Karpas-422 (cell line): ENCODE measurements at regions not wholly inside any gene's neighbourhood (a gene's known extent, or its start where the extent isn't known, plus 50 kb on each side); places are given as distances from the start of the nearest gene placed in this dataset.

Source experiments
- DNase-seq: peaks from one replicate; pipeline ENCODE4 v3.0.0-alpha.2; 2015
- H2AFZ ChIP-seq: fragments of 200-600 bp; sonication (generic); 2 replicates; pipeline ENCODE4 v1.6.1; 2014; ENCODE audit warnings: antibody characterized with exemption, low read length, mixed read lengths
- H3K27ac ChIP-seq: fragments of 200-600 bp; sonication (generic); 2 replicates; pipeline ENCODE4 v1.5.1; 2014; ENCODE audit warnings: mild to moderate bottlenecking, low read length, moderate library complexity
- H3K27me3 ChIP-seq: fragments of 200-600 bp; sonication (generic); 2 replicates; pipeline ENCODE4 v1.6.1; 2014; ENCODE audit warnings: low read length, mixed read lengths
- H3K36me3 ChIP-seq: fragments of 200-600 bp; sonication (generic); 2 replicates; pipeline ENCODE4 v1.6.1; 2014; ENCODE audit warnings: low read length, mixed read lengths; ENCODE audit not compliant: insufficient read depth
- H3K4me1 ChIP-seq: fragments of 200-600 bp; sonication (generic); 2 replicates; pipeline ENCODE4 v1.6.1; 2014; ENCODE audit warnings: mild to moderate bottlenecking, low read length, mixed read lengths
- H3K4me2 ChIP-seq: fragments of 200-600 bp; sonication (generic); 2 replicates; pipeline ENCODE4 v1.6.1; 2014; ENCODE audit warnings: low read length, low read depth, mild to moderate bottlenecking; ENCODE audit not compliant: poor library complexity, severe bottlenecking
- H3K4me3 ChIP-seq: fragments of 200-600 bp; sonication (generic); 2 replicates; pipeline ENCODE4 v1.5.1; 2014; ENCODE audit warnings: mild to moderate bottlenecking, antibody characterized with exemption, low read length, mixed read lengths
- H3K79me2 ChIP-seq: fragments of 200-600 bp; sonication (generic); 2 replicates; pipeline ENCODE4 v1.6.1; 2014; ENCODE audit warnings: mild to moderate bottlenecking, low read length, mixed read lengths
- H3K9ac ChIP-seq: fragments of 200-600 bp; sonication (generic); 2 replicates; pipeline ENCODE4 v1.6.0; 2014; ENCODE audit warnings: low read length
- H3K9me2 ChIP-seq: fragments of 200-600 bp; sonication (generic), shearing (Covaris generic); replicated peaks from 2 replicates; pipeline ENCODE4 v1.6.0; 2014; ENCODE audit warnings: mild to moderate bottlenecking, low read length, moderate library complexity; ENCODE audit not compliant: insufficient read depth
- H3K9me3 ChIP-seq: fragments of 300-700, 200-600 bp; sonication (generic); 2 replicates; pipeline ENCODE4 v1.6.1; 2014; ENCODE audit warnings: low read length, mixed read lengths
- H4K20me1 ChIP-seq: fragments of 200-600 bp; sonication (generic); 2 replicates; pipeline ENCODE4 v1.6.1; 2014; ENCODE audit warnings: mild to moderate bottlenecking, antibody characterized with exemption, low read length, low read depth; ENCODE audit not compliant: insufficient read depth

- Histone ChIP-seq H3K27me3 (no peaks in the 10 kb centered on the region), H3K9me2 (0 out of 2 replicates have a peak, but pooled peaks cover 3% of the 10 kb centered on the region), H2AFZ (no peak overlapping the region), H3K4me2 (no peak overlapping the region), H3K9ac (no peak overlapping the region), H3K4me3 (no peak overlapping the region), H3K36me3 (no peaks in the 10 kb centered on the region), H3K4me1 (no peaks in the 10 kb centered on the region), H3K27ac (no peak overlapping the region), H4K20me1 (no peaks in the 10 kb centered on the region), H3K79me2 (no peaks in the 10 kb centered on the region), H3K9me3 (no peaks in the 10 kb centered on the region)
- no peak for DNase-seq
These were observed 194.7 kb upstream of the CADPS start for GRCh38 chr3:63069806-63070475.

- Histone ChIP-seq H3K9me3 (no peaks in the 10 kb centered on the region), H3K27me3 (no peaks in the 10 kb centered on the region; the same call in 1 of the 2 replicates), H3K4me2 (no peak overlapping the region), H3K4me1 (no peaks in the 10 kb centered on the region), H2AFZ (no peak overlapping the region), H3K9ac (no peak overlapping the region), H4K20me1 (no peaks in the 10 kb centered on the region), H3K79me2 (no peaks in the 10 kb centered on the region), H3K36me3 (no peaks in the 10 kb centered on the region), H3K27ac (no peak overlapping the region), H3K9me2 (0 out of 2 replicates have a peak, but pooled peaks cover 3% of the 10 kb centered on the region), H3K4me3 (no peak overlapping the region)
- no peak for DNase-seq
These were observed 195.2 kb upstream of the CADPS start for GRCh38 chr3:63070476-63070810.

- no peaks in the 10 kb centered on the region for H3K4me1 ChIP-seq
- H3K4me2 ChIP-seq: no peak overlapping the region
- H3K79me2 ChIP-seq: no peaks in the 10 kb centered on the region
- H3K36me3 ChIP-seq: no peaks in the 10 kb centered on the region
- no peaks in the 10 kb centered on the region for H3K9me2 ChIP-seq
- no peaks in the 10 kb centered on the region; the same call in none of the 2 replicates for H3K27me3 ChIP-seq
- H4K20me1 ChIP-seq: no peaks in the 10 kb centered on the region
- DNase-seq: no peak
- no peak overlapping the region for H3K9ac ChIP-seq
- H2AFZ ChIP-seq: no peak overlapping the region
- no peaks in the 10 kb centered on the region for H3K9me3 ChIP-seq
- H3K27ac ChIP-seq: no peak overlapping the region
- H3K4me3 ChIP-seq: no peak overlapping the region
These were observed 201.1 kb upstream of the CADPS start for GRCh38 chr3:63076357-63076756.

- Histone ChIP-seq H3K9me2 (no peaks in the 10 kb centered on the region), H3K27ac (no peak overlapping the region), H3K36me3 (no peaks in the 10 kb centered on the region), H2AFZ (no peak overlapping the region), H3K79me2 (no peaks in the 10 kb centered on the region), H3K9ac (no peak overlapping the region), H4K20me1 (no peaks in the 10 kb centered on the region), H3K27me3 (no peaks in the 10 kb centered on the region), H3K4me3 (no peak overlapping the region), H3K9me3 (no peaks in the 10 kb centered on the region), H3K4me1 (no peaks in the 10 kb centered on the region), H3K4me2 (no peak overlapping the region)
- no peak for DNase-seq
These were observed 191.9 kb upstream of the SYNPR start for GRCh38 chr3:63086190-63086589.

GRCh38 chr3:63089007-63089750, 188.9 kb upstream of the SYNPR start:
- no peaks in the 10 kb centered on the region for H3K79me2 ChIP-seq
- no peaks in the 10 kb centered on the region for H4K20me1 ChIP-seq

GRCh38 chr3:63089751-63090132, 188.4 kb upstream of the SYNPR start:
- Histone ChIP-seq H2AFZ (no peak overlapping the region), H3K9me3 (no peaks in the 10 kb centered on the region), H3K9me2 (no peaks in the 10 kb centered on the region), H3K27ac (no peak overlapping the region), H4K20me1 (no peaks in the 10 kb centered on the region), H3K4me2 (no peak overlapping the region), H3K36me3 (no peaks in the 10 kb centered on the region), H3K79me2 (no peaks in the 10 kb centered on the region), H3K4me3 (no peak overlapping the region), H3K9ac (no peak overlapping the region), H3K4me1 (no peaks in the 10 kb centered on the region), H3K27me3 (no peaks in the 10 kb centered on the region)
- no peak for DNase-seq

More at GRCh38 chr3:63089007-63089750, 188.9 kb upstream of the SYNPR start:
- no peaks in the 10 kb centered on the region for H3K27me3 ChIP-seq
- H3K4me2 ChIP-seq: no peak overlapping the region
- H3K9ac ChIP-seq: no peak overlapping the region
- no peaks in the 10 kb centered on the region for H3K9me2 ChIP-seq
- H3K4me1 ChIP-seq: no peaks in the 10 kb centered on the region
- no peak for DNase-seq
- H2AFZ ChIP-seq: no peak overlapping the region
- H3K9me3 ChIP-seq: no peaks in the 10 kb centered on the region
- H3K27ac ChIP-seq: no peak overlapping the region
- no peaks in the 10 kb centered on the region for H3K36me3 ChIP-seq
- no peak overlapping the region for H3K4me3 ChIP-seq

- Histone ChIP-seq H3K9ac (no peak overlapping the region), H4K20me1 (no peaks in the 10 kb centered on the region), H3K79me2 (no peaks in the 10 kb centered on the region), H3K9me2 (no peaks in the 10 kb centered on the region), H3K4me3 (no peak overlapping the region), H3K36me3 (no peaks in the 10 kb centered on the region), H3K9me3 (no peaks in the 10 kb centered on the region), H3K27me3 (no peaks in the 10 kb centered on the region), H2AFZ (no peak overlapping the region), H3K4me2 (no peak overlapping the region), H3K4me1 (no peaks in the 10 kb centered on the region), H3K27ac (no peak overlapping the region)
- DNase-seq: no peak
These were observed 187.5 kb upstream of the SYNPR start for GRCh38 chr3:63090656-63091055.

- DNase-seq: no peak
- no peaks in the 10 kb centered on the region for H3K79me2 ChIP-seq
These were observed 185.6 kb upstream of the SYNPR start for GRCh38 chr3:63092515-63092914.

More at GRCh38 chr3:63092515-63092914, 185.6 kb upstream of the SYNPR start:
- Histone ChIP-seq H3K27me3 (no peaks in the 10 kb centered on the region), H3K4me3 (no peak overlapping the region), H3K4me1 (no peaks in the 10 kb centered on the region), H3K4me2 (no peak overlapping the region), H3K9me3 (no peaks in the 10 kb centered on the region), H3K9ac (no peak overlapping the region), H2AFZ (no peak overlapping the region), H3K9me2 (no peaks in the 10 kb centered on the region), H4K20me1 (no peaks in the 10 kb centered on the region), H3K27ac (no peak overlapping the region), H3K36me3 (no peaks in the 10 kb centered on the region)
